ENCODE measurements at regions not wholly inside any gene's neighbourhood (a gene's known extent, or its start where the extent isn't known, plus 50 kb on each side); places are given as distances from the start of the nearest gene placed in this dataset.

DNA sequence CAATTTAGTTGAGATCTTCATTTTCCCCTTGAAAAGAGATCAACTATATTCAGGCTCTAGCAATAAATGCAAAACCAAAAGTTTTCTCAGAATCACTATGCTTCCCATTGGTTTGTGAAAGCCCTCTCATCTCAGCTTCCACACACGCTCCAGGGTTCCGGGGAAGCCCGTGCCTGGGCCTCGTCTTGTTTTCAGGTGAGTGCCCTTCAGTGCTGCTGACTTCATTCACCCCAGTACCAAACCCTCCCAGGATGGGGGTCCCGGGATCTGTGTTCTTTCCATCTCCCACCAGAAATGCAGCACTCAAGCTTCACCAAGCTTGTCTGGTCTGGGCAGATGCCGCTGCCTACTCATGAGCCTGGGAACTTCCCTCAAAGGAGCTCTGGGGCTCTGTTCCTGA, 97.7 kb downstream of the TEX29 start:
- Histone ChIP-seq H3K36me3 (ENCODE audit: insufficient read depth, low read length) (no peaks in the 10 kb centered on the region), H3K9ac (ENCODE audit: low read length) (no peak overlapping the region), H3K79me2 (replicated peaks; ENCODE audit: insufficient read depth, low read length) (peaks cover 16% of the 10 kb centered on the region), H4K20me1 (ENCODE audit: insufficient read depth) (no peaks in the 10 kb centered on the region), H2AFZ (ENCODE audit: low read depth, low read length) (no peak overlapping the region), H3K27ac (ENCODE audit: low read length) (no peak overlapping the region), H3K4me3 (ENCODE audit: low read length) (no peak overlapping the region), H3K9me3 (ENCODE audit: low read length) (no peaks in the 10 kb centered on the region), H3K9me2 (ENCODE audit: insufficient read depth, low read length) (no peaks in the 10 kb centered on the region), H3K4me2 (ENCODE audit: low read length) (no peak overlapping the region), H3F3A (ENCODE audit: insufficient read depth, low read length, poor library complexity, severe bottlenecking) (no peaks in the 10 kb centered on the region), H3K27me3 (ENCODE audit: insufficient read depth, low read depth, low read length) (no peaks in the 10 kb centered on the region)
- no peak for TF ChIP-seq POLR2AphosphoS5 (IDR thresholded peaks at IDR 0.05)
- TF ChIP-seq, protein P1, sequence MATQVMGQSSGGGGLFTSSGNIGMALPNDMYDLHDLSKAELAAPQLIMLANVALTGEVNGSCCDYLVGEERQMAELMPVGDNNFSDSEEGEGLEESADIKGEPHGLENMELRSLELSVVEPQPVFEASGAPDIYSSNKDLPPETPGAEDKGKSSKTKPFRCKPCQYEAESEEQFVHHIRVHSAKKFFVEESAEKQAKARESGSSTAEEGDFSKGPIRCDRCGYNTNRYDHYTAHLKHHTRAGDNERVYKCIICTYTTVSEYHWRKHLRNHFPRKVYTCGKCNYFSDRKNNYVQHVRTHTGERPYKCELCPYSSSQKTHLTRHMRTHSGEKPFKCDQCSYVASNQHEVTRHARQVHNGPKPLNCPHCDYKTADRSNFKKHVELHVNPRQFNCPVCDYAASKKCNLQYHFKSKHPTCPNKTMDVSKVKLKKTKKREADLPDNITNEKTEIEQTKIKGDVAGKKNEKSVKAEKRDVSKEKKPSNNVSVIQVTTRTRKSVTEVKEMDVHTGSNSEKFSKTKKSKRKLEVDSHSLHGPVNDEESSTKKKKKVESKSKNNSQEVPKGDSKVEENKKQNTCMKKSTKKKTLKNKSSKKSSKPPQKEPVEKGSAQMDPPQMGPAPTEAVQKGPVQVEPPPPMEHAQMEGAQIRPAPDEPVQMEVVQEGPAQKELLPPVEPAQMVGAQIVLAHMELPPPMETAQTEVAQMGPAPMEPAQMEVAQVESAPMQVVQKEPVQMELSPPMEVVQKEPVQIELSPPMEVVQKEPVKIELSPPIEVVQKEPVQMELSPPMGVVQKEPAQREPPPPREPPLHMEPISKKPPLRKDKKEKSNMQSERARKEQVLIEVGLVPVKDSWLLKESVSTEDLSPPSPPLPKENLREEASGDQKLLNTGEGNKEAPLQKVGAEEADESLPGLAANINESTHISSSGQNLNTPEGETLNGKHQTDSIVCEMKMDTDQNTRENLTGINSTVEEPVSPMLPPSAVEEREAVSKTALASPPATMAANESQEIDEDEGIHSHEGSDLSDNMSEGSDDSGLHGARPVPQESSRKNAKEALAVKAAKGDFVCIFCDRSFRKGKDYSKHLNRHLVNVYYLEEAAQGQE (IDR thresholded peaks at IDR 0.05; ENCODE audit: borderline replicate concordance), result no peak
- no peak for TF ChIP-seq SMC3 (conservative IDR thresholded peaks at IDR 0.05; ENCODE audit: poor library complexity)
- TF ChIP-seq MXI1 (conservative IDR thresholded peaks at IDR 0.05; ENCODE audit: poor library complexity, severe bottlenecking), result no peak
- no peak for TF ChIP-seq EP300 (conservative IDR thresholded peaks at IDR 0.05; ENCODE audit: poor library complexity, severe bottlenecking)

GRCh38 chr13:111420113-111420876, 99.9 kb downstream of the TEX29 start:
- H3K4me3 ChIP-seq (ENCODE audit: low read length), result no peak overlapping the region
- no peak overlapping the region for H3K4me2 ChIP-seq (ENCODE audit: low read length)
- H2AFZ ChIP-seq (ENCODE audit: low read depth, low read length), result no peak overlapping the region
- no peaks in the 10 kb centered on the region for H3K36me3 ChIP-seq (ENCODE audit: insufficient read depth, low read length)
- no peak overlapping the region for H3K9ac ChIP-seq (ENCODE audit: low read length)
- no peaks in the 10 kb centered on the region for H3F3A ChIP-seq (ENCODE audit: insufficient read depth, low read length, poor library complexity, severe bottlenecking)
- H3K79me2 ChIP-seq (replicated peaks; ENCODE audit: insufficient read depth, low read length), result peaks cover 6% of the 10 kb centered on the region
- no peaks in the 10 kb centered on the region for H3K9me2 ChIP-seq (ENCODE audit: insufficient read depth, low read length)
- no peaks in the 10 kb centered on the region for H3K27me3 ChIP-seq (ENCODE audit: insufficient read depth, low read depth, low read length)
- no peak overlapping the region for H3K27ac ChIP-seq (ENCODE audit: low read length)
- H4K20me1 ChIP-seq (ENCODE audit: insufficient read depth), result no peaks in the 10 kb centered on the region
- TF ChIP-seq CTCF (IDR thresholded peaks at IDR 0.05; ENCODE audit: poor library complexity, severe bottlenecking), result no peak
- H3K9me3 ChIP-seq (ENCODE audit: low read length), result no peaks in the 10 kb centered on the region

DNA sequence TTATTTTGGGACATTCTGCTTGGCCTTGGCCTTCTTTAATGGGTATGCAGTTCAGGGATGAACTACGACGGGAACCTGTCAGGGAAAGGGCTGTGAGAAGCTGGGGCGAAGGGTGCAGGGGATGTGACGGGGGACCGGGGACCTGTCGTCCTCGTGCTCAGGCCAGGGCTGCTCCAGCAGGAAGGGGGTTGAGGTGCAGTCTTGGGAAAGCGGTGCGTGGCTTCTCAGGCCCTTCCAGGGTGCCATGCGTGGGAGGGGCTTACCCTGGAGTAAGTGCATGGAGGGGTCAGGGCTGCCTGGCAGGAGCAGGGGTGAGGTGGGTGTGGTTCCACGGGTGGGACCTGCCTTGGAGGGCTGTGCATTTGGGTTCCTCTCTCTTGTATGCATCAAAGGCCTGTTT, 100.8 kb downstream of the TEX29 start:
- TF ChIP-seq CTCF (IDR thresholded peaks at IDR 0.05; ENCODE audit: poor library complexity, severe bottlenecking) (no peak), POLR2AphosphoS5 (IDR thresholded peaks at IDR 0.05) (no peak), RAD21 (conservative IDR thresholded peaks at IDR 0.05) (no peak), EP300 (conservative IDR thresholded peaks at IDR 0.05; ENCODE audit: poor library complexity, severe bottlenecking) (no peak), EZH2 (IDR thresholded peaks at IDR 0.05; ENCODE audit: borderline replicate concordance, insufficient read depth, low read length, poor library complexity, severe bottlenecking) (no peak), SMC3 (conservative IDR thresholded peaks at IDR 0.05; ENCODE audit: poor library complexity) (no peak), MXI1 (conservative IDR thresholded peaks at IDR 0.05; ENCODE audit: poor library complexity, severe bottlenecking) (no peak), TAF1 (IDR thresholded peaks at IDR 0.05; ENCODE audit: low read depth) (no peak)
- TF ChIP-seq, protein P1 (IDR thresholded peaks at IDR 0.05; ENCODE audit: borderline replicate concordance), result no peak
- Histone ChIP-seq H3K27me3 (ENCODE audit: insufficient read depth, low read depth, low read length) (no peaks in the 10 kb centered on the region), H3K4me2 (ENCODE audit: low read length) (no peak overlapping the region), H3K9me2 (ENCODE audit: insufficient read depth, low read length) (no peaks in the 10 kb centered on the region), H3F3A (ENCODE audit: insufficient read depth, low read length, poor library complexity, severe bottlenecking) (no peaks in the 10 kb centered on the region), H3K36me3 (ENCODE audit: insufficient read depth, low read length) (no peaks in the 10 kb centered on the region), H2AFZ (ENCODE audit: low read depth, low read length) (no peak overlapping the region), H3K27ac (ENCODE audit: low read length) (no peak overlapping the region), H3K9me3 (ENCODE audit: low read length) (no peaks in the 10 kb centered on the region), H3K9ac (ENCODE audit: low read length) (no peak overlapping the region), H3K79me2 (replicated peaks; ENCODE audit: insufficient read depth, low read length) (peaks cover 3% of the 10 kb centered on the region), H4K20me1 (ENCODE audit: insufficient read depth) (no peaks in the 10 kb centered on the region), H3K4me3 (ENCODE audit: low read length) (no peak overlapping the region)
